ENCODE measurements at regions not wholly inside any gene's neighbourhood (a gene's known extent, or its start where the extent isn't known, plus 50 kb on each side); places are given as distances from the start of the nearest gene placed in this dataset.

- TF ChIP-seq EP300 (IDR thresholded peaks at IDR 0.05), result no peak
- TF ChIP-seq CTCF (IDR thresholded peaks at IDR 0.05), result no peak
- no peak for TF ChIP-seq POLR2AphosphoS5 (IDR thresholded peaks at IDR 0.05)
- no peak for TF ChIP-seq POLR2A (IDR thresholded peaks at IDR 0.05)
- H3K9me3 ChIP-seq, result no peaks in the 10 kb centered on the region
- H3K27me3 ChIP-seq, result no peaks in the 10 kb centered on the region
- DNase-seq (ENCODE audit: low spot score in 2 of 2), result no peak
- no peaks in the 10 kb centered on the region for H3K4me1 ChIP-seq
- whole genome bisulfite sequencing, result 19% methylated on average over 3 of the region's 3 CpGs
- no peak overlapping the region for H3K4me3 ChIP-seq
- H3K36me3 ChIP-seq, result no peaks in the 10 kb centered on the region
- H3K27ac ChIP-seq, result no peak overlapping the region
These were observed 268.3 kb upstream of the SHH start for GRCh38 chr7:156080596-156080995.

GRCh38 chr7:156080046-156080445 lies 267.8 kb upstream of the SHH start:
- H3K4me1 ChIP-seq, result no peaks in the 10 kb centered on the region
- H3K27me3 ChIP-seq, result no peaks in the 10 kb centered on the region
- TF ChIP-seq CTCF (IDR thresholded peaks at IDR 0.05) (no peak), POLR2AphosphoS5 (IDR thresholded peaks at IDR 0.05) (no peak), POLR2A (IDR thresholded peaks at IDR 0.05) (no peak)
- no peak overlapping the region for H3K4me3 ChIP-seq
- no peak for DNase-seq (ENCODE audit: low spot score in 2 of 2)
- no peaks in the 10 kb centered on the region for H3K9me3 ChIP-seq
- H3K27ac ChIP-seq, result no peak overlapping the region
- no peaks in the 10 kb centered on the region for H3K36me3 ChIP-seq
- WGBS, result 86% methylated on average over 8 of the region's 11 CpGs

- TF ChIP-seq EP300 (IDR thresholded peaks at IDR 0.05) (no peak), POLR2A (IDR thresholded peaks at IDR 0.05) (no peak), POLR2AphosphoS5 (IDR thresholded peaks at IDR 0.05) (no peak), CTCF (IDR thresholded peaks at IDR 0.05) (no peak)
- Histone ChIP-seq H3K27me3 (no peaks in the 10 kb centered on the region), H3K9me3 (no peaks in the 10 kb centered on the region), H3K36me3 (no peaks in the 10 kb centered on the region), H3K4me3 (no peak overlapping the region), H3K4me1 (no peaks in the 10 kb centered on the region), H3K27ac (no peak overlapping the region)
- WGBS, result 86% methylated on average over 15 of the region's 15 CpGs
- no peak for DNase-seq (ENCODE audit: low spot score in 2 of 2)
These were observed 266.9 kb upstream of the SHH start for GRCh38 chr7:156079156-156079555.

- Histone ChIP-seq H3K27me3 (no peaks in the 10 kb centered on the region), H3K36me3 (no peaks in the 10 kb centered on the region), H3K4me3 (no peak overlapping the region), H3K4me1 (no peaks in the 10 kb centered on the region), H3K9me3 (no peaks in the 10 kb centered on the region), H3K27ac (no peak overlapping the region)
- WGBS, result 88% methylated on average over 27 of the region's 28 CpGs
- TF ChIP-seq CTCF (IDR thresholded peaks at IDR 0.05) (no peak), POLR2AphosphoS5 (IDR thresholded peaks at IDR 0.05) (no peak), POLR2A (IDR thresholded peaks at IDR 0.05) (no peak), EP300 (IDR thresholded peaks at IDR 0.05) (no peak)
- no peak for DNase-seq (ENCODE audit: low spot score in 2 of 2)
These were observed 262.8 kb upstream of the SHH start for GRCh38 chr7:156074982-156075615.

GRCh38 chr7:156074084-156074483 lies 261.8 kb upstream of the SHH start:
- Histone ChIP-seq H3K4me3 (no peak overlapping the region), H3K36me3 (no peaks in the 10 kb centered on the region), H3K27me3 (no peaks in the 10 kb centered on the region), H3K4me1 (no peaks in the 10 kb centered on the region), H3K27ac (no peak overlapping the region), H3K9me3 (no peaks in the 10 kb centered on the region)
- 79% methylated on average over 11 of the region's 11 CpGs for WGBS
- DNase-seq (ENCODE audit: low spot score in 2 of 2), result no peak
- TF ChIP-seq EP300 (IDR thresholded peaks at IDR 0.05) (no peak), POLR2A (IDR thresholded peaks at IDR 0.05) (no peak), POLR2AphosphoS5 (IDR thresholded peaks at IDR 0.05) (no peak), CTCF (IDR thresholded peaks at IDR 0.05) (no peak)

All from suprapubic skin (tissue), 4 donors.